NCI-H446 treated with DMSO at 0.1 percent for 48 hours (cell line): ENCODE measurements at regions not wholly inside any gene's neighbourhood (a gene's known extent, or its start where the extent isn't known, plus 50 kb on each side); places are given as distances from the start of the nearest gene placed in this dataset.
A peak's percentile ranks its signal among the peaks of the same experiment; 100 is the strongest.

ENCODE experiments used
- DNase-seq: peaks from one replicate; lab custom pipeline; 2025; lab: John Stamatoyannopoulos, UW

DNA sequence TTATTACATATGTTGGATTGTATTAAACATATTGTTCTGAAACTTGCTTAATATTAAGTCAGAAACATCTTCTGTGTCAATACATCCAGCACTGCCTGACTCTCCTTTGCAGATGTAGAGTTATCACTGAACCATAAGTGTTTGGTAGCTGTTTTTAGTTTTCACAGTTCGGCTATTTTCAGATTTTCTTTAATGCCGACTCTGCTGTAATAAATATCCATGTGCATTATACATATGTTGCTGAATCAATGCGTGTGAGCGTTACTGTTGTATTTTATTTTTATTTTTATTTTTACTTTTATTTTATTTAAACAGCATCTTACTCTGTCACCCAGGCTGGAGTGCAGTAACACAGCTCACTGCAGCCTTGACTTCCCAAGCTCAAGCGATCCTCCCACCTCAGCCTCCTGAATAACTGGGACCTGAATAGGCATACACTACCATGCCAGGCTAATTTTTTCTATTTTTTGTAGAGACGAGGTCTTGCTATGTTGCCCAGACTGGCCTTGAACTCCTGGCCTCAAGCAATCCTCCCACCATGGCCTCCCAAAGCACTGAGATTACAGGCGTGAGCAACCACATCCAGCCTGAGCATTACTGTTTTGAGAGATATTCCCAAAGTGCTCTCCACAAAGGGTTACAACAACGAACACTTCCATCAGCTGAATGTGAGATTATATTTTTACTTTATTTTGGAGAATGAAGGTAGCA, 50.7 kb upstream of the NOCT start:
- no peak for DNase-seq

DNA sequence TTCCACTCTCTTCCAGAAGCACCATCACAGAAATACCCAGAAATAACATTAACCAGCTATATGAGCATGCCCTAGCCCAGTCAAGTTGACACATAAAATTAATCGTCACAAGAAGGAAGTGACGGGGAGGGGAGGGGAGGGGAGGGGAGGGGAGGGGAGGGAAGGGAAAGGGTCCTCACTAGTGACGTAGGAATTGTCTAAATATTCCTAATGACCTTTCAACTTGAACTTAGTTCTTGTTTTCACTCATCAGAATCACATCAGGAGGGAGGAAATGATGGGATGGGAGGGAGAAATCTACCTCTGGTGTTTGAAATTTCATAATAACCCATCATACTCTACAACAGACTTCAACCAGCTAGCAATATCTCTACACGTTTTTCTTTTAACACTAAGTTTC, 52.2 kb upstream of the NOCT start:
- DNase-seq, result no peak

DNA sequence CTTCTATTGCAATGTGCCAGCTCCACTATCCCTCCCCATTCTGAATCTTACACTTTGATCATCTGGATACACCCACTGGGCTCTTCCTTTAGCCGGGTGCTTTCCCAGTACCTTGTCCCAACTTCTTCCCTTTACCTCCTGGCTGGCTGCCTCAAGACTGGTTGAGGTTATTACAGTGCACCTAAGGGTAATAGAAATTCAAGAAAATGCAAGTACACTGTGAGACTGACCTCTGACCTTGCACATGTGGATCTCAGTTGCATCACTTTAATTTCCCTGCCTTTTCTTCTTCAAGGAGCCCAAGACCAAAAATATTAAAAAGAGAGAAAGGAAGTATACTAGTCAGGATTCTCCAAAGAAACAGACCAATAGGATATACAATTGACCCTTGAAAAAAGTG, 53.9 kb upstream of the NOCT start:
- DNase-seq, result no peak

DNA sequence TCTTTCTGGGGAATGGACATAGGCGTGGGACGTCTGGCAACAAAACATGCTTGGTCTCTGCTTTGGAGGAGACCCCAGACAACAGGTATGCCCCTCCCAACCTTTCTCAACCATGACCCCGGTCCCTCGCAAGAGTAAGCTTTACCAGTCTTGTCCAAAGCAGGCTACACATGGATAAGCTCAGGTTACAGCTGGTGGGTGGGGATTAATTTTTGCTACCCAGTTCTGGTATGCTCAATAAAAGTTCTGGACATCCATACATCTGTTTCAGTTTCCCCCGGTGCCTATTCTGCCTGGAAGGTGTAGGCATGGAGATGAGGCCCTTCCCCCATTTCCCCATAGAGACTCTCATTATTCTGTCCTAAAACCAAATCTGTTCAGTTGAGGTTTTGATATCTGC, 54.5 kb upstream of the NOCT start:
- no peak for DNase-seq

DNA sequence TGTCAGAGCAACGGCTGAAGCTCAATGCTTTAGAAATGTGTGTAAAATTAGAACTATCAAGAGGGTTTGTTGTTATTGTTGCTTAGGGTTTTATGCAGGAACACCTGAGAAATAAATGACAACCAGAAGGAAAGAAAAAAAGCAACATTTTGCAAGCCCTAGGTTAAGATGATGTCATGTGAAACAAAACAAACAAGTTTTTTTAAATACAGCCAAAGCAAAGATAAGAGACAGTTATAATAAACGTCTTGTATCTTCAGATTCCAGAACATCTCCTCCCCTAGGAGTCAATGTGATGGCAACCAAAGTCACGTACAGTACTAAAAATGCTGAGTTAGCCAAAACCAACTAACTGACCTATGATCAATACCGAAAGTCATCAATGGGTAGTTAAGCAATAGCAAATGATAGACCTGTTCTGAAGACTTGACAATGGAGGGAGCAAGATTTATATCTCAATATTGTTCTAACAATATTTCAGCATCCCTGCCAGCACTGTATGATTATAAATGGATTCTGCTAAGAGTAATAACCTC, 55.3 kb upstream of the NOCT start:
- no peak for DNase-seq

DNA sequence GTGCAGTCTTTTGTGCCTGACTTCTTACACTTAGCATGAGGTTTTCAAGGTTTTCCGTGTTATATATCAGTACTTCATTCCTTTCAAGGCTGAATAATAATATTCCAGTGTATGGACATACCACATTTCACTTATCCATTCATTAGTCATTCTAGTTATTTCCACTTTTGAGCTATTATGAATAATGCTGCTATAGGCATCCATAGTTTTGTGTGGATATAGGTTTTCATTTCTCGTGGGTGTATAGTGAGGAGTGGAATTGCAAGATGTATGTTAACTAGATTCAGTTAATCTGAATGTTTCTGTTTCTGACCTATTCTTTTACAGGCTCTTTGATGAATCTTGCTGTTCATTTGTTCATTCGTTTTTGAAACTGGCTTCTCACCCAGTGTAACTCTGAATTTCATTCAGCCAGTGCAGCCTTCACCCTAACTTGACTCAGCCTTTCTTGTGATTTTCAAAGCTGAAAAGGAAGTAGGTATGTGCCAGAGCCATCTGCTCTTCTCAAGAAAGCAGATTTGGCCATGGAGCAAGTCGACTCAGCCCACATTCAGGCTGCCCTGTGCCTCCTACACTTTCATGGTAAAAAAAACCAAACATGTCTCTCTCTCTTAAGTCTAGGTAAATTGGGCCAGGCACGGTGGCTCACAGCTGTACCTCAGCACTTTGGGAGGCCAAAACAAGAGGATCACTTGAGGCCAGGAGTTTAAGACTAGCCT, 56.3 kb upstream of the NOCT start:
- DNase-seq, result no peak

DNA sequence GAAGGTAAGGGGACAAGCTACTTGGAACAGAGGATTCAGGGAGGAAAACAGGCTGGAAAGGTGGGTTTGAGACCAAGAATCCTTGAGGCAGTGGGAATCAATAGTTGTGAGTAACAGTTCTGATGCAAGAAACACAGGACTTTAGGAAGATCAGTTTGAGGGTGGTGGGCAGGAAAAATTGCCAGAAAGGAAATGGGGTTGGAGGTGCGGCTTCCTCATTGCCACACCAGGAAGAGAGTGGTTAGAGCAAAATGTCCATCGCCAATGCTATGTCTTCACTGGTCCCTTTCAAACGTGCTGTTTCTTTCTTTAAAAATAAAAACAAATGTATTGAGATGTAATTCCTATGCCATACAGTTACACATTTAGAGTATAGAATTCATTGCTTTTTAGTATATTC, 57.1 kb upstream of the NOCT start:
- no peak for DNase-seq

DNA sequence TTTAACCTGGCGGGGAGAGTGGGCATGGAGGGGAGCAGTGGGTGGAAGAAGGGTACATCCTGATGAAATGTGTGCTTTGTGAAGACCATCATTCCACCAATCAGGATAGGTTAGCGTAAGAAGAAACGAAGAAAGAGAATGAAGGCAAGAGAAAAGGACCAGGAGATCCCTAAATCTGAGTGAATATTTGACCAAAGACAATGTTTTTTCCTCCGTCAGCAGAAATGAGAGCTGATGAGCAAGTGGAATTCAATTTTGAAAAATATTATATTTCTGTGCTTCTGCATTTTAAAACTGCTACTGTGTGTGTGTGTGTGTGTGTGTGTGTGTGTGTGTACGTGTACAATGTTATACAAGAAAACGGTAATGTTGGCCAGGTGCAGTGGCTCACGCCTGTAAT, 58.3 kb upstream of the NOCT start:
- DNase-seq, result no peak

DNA sequence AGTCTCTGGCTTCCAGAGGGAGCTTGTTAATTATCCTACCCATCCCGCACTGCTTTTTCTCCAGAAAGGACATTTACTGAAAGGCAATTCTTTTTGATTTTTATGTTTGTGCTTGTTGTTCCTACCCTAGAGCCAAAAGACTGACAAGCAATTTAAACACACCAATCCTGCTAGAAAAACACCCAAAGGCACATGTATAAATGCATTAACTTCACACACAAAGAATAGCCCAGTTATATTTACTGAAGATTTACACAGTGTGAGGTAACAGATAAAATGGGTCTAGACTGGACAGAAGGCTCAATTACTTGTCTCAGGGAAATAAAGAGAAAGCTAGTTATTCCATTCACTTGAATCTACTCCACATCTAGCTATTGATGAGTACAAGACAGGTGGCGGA, 61.2 kb upstream of the NOCT start:
- no peak for DNase-seq

DNA sequence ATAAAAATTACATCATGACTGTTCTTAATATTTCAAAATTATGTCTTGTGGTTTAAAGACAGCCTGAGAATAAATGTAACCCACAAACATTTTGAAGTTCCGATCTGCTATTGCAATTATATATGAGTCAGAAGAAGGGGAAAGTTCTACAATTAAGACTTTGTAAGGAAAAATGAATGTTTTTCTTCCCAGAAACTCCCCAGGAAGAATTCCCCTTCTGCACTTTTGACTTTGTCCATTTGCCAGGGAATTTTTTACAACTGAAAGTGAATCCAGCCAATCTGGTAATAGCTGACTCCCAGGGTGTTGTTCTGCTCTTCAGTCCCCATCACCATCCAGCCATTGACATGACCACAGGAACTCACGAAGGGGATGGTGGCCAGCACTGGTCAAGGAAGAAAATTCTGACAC, 61.6 kb upstream of the NOCT start:
- no peak for DNase-seq

DNA sequence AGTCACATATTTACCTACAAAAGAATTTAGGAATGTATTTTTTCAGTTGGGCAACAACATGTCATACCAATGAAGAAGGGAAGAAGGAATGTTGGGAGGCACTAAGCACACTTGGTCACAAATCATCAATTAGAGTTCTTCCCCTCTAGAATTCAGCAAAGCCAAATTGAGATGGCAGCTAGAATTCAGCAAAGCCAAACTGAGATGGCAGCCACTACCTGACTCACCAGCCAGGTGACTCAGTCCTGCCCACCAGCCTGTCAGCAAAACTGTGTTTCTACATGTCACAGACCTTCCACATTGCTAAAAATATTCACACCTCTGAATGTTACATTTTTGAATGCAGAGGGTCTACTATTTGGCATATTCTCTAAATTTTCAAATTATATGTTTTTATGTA, 63.2 kb upstream of the NOCT start:
- DNase-seq, result no peak

DNA sequence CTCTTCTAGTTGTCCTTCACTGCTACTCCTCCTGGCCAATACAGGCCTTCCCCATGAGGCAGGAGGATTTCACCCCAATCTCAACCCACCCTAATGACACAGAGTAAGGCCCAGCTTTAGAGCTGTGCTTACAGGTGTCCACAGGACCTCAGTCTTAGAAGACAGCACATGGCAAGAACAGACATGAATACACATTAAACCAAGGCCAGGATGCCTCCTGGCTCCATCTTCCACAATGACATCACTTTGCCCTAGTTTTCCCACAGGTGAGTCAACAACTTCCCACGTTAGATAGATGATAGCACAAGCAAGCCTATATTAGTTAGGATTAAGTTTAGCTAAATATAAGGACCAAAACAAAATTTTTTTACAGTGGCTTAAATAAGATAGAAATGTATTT, 63.8 kb upstream of the NOCT start:
- DNase-seq, result no peak

DNA sequence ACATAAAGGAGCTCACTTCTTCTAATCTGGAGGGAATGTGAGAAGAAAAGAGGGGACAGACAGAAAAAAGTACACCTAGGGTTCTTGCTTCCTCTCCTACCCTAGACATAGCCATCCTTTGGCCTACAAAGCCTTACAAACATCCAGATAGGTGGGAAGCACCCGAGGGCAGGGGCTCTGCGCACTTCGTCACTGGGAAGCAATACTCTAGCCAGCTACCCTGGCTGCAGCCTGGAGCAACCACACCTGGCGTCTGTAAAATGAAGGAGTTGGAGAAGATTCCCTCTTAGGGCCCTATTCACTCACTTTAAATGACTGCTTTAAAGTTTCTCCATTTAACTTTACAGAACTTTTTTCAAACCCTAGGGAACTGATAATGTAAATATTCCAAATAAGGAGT, 65.7 kb upstream of the NOCT start:
- no peak for DNase-seq

DNA sequence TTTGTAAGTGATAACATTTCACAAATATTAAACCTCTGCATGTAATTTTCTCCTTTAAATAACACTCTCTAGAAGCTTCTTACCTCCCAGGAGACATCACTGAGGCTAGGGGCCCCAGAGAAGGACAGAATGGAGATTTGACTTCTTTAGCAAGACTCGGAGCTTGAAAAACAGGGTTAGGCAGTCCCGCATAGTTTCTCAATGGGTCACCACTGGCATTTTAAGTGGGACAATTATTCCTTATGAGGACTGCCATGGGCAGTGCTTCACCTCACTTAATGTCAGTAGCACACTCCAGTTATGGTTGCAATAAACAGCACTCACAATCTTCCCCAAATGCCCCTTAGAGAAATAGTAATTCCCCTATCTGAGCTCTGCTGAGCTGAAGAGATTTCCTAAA, 66.7 kb upstream of the NOCT start:
- DNase-seq, result no peak

DNA sequence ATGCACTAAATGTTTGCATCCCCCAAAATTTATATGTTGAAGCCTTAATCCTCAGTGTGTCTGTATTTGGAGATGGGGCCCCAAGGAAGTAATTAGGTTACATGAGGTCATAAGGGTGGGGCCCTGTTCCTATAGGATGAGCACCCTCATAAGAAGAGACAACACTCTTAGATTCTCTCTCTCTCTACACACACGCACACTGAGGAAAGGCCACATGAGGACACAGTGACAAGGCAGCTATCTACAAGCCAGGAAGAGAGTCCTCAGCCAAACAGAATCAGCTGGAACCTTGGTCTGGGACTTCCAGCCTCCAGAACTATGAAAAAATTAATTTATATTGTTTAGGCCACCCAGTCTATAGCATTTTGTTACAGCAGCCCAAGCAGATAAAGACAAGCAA, 69.3 kb upstream of the NOCT start:
- no peak for DNase-seq

DNA sequence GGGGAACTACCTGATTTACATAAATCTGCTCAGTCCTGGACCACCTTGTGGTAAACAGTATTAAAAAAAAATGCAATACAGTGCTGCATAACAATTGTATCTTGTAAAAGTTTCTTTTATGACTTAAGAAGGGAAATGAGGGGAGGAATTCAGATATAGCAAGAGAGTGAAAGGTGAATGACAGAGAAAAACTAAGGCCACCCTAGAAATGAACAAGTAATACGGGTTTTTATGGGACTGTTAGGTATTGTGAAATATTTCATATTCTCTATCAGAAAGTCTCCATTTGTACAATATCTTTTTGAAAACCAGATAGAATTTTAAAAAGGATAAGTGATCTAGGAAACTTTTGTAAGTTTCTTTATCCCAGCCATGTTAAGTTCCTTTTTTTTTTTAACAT, 69.7 kb upstream of the NOCT start:
- DNase-seq, result no peak

DNA sequence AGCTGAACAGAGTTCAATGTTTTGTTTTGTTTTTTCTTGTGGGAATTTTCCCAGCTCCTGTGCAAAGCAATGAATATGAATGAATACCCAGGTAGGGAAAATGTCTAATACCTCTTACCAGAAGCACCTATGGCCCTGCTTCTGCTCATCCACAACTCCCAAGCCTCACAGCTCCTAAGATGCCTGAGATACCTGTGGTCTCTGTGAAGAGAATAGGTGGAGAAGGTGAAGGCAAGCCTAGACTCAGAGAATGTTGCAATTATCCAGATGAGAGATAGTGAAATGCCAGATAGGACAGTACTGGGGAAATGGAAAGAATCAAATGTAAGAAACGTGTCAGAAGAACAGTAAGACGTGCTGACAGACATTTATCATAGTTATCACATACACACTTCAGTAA, 70.2 kb upstream of the NOCT start:
- no peak for DNase-seq

DNA sequence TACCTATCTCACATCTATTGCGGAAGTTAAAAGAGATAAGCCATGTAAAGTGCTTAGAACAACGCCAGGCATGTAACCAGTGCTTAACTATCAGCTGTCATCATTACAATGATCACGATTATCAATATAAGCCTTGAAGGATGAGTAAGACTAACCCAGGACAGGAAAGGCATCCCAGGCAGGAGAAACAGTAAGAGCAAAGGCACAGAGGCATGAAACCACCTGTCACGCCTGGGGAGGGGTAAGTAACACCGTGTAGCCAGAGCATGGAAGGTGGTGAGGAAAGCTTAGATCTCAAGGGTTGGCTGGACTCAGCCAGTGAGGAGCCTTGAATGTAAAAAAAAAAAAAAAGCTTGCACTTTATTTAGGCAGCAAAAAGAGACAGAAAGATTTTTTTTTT, 71.7 kb upstream of the NOCT start:
- DNase-seq, result no peak

DNA sequence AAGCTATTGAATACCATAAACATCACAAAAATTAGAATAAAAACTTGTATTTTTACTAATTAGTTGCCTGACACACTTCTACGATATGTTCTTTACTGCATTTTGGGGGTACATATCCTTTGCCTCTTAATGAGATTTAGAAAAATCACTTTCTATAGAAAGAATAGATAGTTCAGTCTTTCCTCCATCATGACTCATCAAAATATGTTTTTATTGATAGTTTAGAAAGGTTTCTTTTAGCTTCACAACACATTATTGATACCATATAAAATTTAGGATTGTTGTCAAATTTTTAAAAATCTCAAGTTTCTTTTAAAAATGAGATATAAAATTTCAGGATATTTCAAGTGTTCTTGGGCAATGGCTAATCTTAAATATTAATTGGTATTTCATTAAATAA, 74.5 kb upstream of the NOCT start:
- no peak for DNase-seq

DNA sequence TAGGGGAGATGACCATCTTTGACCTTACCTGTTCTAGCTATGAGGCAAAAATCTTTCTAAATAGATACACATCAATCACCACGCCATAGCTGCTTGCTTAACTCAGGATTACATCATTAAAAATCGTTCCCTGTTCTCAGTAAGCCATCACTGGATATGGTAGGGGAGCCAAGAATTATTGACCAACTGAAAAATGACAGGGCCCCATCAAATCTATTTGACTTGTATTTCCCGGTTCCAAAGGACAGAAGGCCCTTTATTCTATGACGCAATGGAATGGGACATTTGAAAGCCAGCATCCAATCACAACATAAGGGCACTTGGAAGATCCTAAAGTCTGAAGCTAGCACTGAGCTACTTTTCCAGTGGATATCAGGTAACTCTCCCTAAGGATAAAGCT, 75.6 kb upstream of the NOCT start:
- DNase-seq, result no peak

DNA sequence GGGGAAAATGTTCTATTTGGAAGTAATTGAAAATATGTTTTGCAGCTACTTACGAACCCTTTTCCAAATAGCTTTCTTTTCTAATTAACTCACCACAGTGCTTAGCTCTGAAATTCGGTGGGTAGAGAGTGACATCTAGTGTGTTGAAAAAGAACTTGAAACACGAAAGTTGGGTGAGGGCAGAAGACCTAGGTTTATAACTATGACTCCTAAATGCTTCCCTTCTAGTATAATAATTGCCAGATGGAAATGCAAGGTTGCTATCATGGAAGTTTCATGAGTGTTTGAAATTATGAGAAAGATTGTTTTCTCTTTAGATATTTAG, 77.3 kb upstream of the NOCT start:
- peak; percentile 29 for DNase-seq

DNA sequence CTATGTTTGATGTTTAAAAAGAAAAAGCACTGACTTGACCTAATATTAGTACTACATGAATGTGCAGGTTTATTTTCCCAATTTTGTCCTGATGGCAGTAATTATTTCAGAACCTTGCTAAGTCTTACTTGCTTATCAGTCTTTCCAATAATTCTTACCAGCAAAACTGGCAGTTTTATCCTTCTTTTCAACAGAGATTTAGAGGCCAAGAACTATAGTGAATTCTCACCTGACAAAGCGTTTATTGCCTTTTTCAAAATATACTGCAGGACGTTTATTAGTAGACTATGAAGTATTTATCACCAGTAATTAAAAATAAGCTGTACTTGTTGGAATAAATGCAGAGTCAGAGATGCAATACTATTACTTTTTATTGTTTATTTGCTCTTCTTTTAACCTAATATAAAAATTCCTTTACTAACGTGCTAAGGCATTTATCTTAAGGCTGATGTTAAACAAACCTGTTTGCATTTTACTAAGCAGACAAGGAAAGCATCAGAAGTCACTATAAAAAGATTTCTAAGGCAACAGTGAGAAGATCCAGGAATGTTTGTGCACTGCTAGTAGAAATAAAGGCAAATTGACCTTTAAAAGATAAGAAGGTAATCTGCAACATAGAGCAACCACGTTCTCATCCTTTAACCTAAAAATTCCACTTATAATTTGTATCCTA, 80.3 kb upstream of the NOCT start:
- DNase-seq, result no peak

DNA sequence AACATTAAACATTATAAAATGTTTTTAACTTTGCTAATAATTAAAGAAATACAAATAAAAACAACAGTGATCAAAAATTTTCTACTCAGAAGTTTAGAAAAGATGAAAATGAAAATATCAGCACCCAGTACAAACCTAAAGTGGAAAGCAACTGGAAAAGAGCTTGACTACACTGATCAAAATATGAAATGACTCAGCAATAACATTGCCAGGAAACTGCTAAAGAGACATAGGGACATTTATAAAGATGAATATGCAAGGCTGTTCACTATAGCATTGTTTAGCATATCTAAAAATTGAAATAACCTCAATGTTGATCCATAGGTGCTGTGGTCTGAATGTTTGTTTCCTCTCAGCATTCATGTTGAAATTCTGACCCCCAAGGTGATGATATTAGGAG, 88.5 kb upstream of the NOCT start:
- DNase-seq, result no peak
